ENCODE measurements at regions not wholly inside any gene's neighbourhood (a gene's known extent, or its start where the extent isn't known, plus 50 kb on each side); places are given as distances from the start of the nearest gene placed in this dataset.
"Not testable (repeated sequence)": the region's sequence is repeated elsewhere in the genome, so short reads cannot be mapped to it uniquely, and the experiment has no call there.

DNA sequence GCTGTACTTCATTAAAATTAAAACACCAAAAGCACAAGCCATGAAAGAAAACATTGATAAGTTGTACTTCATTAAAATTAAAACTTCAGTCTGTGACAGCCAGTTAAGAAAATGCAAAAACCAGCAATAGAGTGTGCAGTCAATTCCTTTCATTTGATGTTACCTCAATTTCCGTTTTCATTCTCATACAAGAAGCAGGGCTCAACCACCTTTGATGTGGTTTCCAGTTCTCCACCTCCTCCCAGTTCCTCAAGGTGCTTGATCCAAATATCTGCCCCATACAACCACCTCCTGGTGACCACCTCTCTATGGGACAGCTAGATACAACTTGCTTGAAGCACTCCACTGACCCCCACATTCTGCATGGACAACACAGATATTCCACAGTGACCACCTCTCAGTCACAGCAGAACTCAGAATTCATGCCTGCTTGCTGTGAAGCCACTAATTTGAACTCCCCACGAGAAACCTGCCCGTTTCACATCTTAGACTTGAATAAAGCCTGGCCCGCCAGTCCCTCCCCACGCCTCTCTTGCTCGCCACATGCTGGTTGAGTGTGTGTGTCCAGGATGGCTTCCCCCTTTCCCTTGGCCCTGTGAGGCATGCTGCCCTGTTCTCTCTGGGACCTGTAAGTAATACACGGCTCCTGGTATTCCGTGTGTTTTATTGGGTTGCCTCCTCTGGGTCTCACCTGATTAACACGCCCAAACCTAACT is 66.1 kb downstream of the FAM50B start:
- Mint-ChIP-seq H3K4me1 (peaks cover 0 to 10% (median 3%) of the 10 kb centered on the region in 3 donors), H3K27me3 (peaks cover 26% of the 10 kb centered on the region), H3K4me3 (peak overlapping the region in 2 of 4 donors; percentile 41 to 53), H3K27ac (peak overlapping the region in 1 of 3 donors; percentile 83), H3K36me3 (no peaks in the 10 kb centered on the region), H3K9me3 (no peaks in the 10 kb centered on the region)

- Mint-ChIP-seq H3K27ac (no peak overlapping the region), H3K4me3 (no peak overlapping the region), H3K9me3 (no peaks in the 10 kb centered on the region)
Measured at GRCh38 chr6:3916211-3916610, 67.0 kb downstream of the FAM50B start.

GRCh38 chr6:3916749-3917148 is 67.6 kb downstream of the FAM50B start:
- peaks cover 18% of the 10 kb centered on the region for H3K27me3 Mint-ChIP-seq
- H3K36me3 Mint-ChIP-seq, H3K4me3 Mint-ChIP-seq, H3K27ac Mint-ChIP-seq, H3K9me3 Mint-ChIP-seq: not testable (repeated sequence)
- peaks cover 0 to 10% (median 3%) of the 10 kb centered on the region in 3 donors for H3K4me1 Mint-ChIP-seq

More at GRCh38 chr6:3916211-3916610, 67.0 kb downstream of the FAM50B start:
- Mint-ChIP-seq H3K4me1 (peaks cover 0 to 10% (median 3%) of the 10 kb centered on the region in 3 donors), H3K27me3 (peaks cover 23% of the 10 kb centered on the region), H3K36me3 (no peaks in the 10 kb centered on the region)

- no peak overlapping the region for H3K27ac Mint-ChIP-seq
- H3K27me3 Mint-ChIP-seq: peaks cover 5% of the 10 kb centered on the region
Measured at GRCh38 chr6:3918469-3918868, 69.3 kb downstream of the FAM50B start.

GRCh38 chr6:3919130-3919628 is 70.0 kb downstream of the FAM50B start:
- no peak overlapping the region for H3K27ac Mint-ChIP-seq
- H3K27me3 Mint-ChIP-seq: peaks cover 5% of the 10 kb centered on the region
- peaks cover 0 to 9% (median 3%) of the 10 kb centered on the region in 3 donors for H3K4me1 Mint-ChIP-seq
- no peaks in the 10 kb centered on the region for H3K9me3 Mint-ChIP-seq
- H3K36me3 Mint-ChIP-seq: no peaks in the 10 kb centered on the region
- peak overlapping the region in 1 of 4 donors; percentile 63 for H3K4me3 Mint-ChIP-seq

More at GRCh38 chr6:3918469-3918868, 69.3 kb downstream of the FAM50B start:
- no peaks in the 10 kb centered on the region for H3K9me3 Mint-ChIP-seq
- H3K36me3 Mint-ChIP-seq: no peaks in the 10 kb centered on the region
- peaks cover 0 to 10% (median 3%) of the 10 kb centered on the region in 3 donors for H3K4me1 Mint-ChIP-seq
- no peak overlapping the region for H3K4me3 Mint-ChIP-seq

GRCh38 chr6:3919849-3920248 is 70.7 kb downstream of the FAM50B start:
- H3K27me3 Mint-ChIP-seq: peaks cover 5% of the 10 kb centered on the region
- no peak overlapping the region for H3K27ac Mint-ChIP-seq

GRCh38 chr6:3920321-3920720 is 71.1 kb downstream of the FAM50B start:
- no peaks in the 10 kb centered on the region for H3K36me3 Mint-ChIP-seq
- H3K4me3 Mint-ChIP-seq: no peak overlapping the region
- no peak overlapping the region for H3K27ac Mint-ChIP-seq
- peaks cover 0 to 3% (median 2%) of the 10 kb centered on the region in 3 donors for H3K4me1 Mint-ChIP-seq
- H3K9me3 Mint-ChIP-seq: no peaks in the 10 kb centered on the region
- peaks cover 3% of the 10 kb centered on the region for H3K27me3 Mint-ChIP-seq

More at GRCh38 chr6:3919849-3920248, 70.7 kb downstream of the FAM50B start:
- no peaks in the 10 kb centered on the region for H3K9me3 Mint-ChIP-seq
- no peaks in the 10 kb centered on the region for H3K36me3 Mint-ChIP-seq
- peaks cover 0 to 7% (median 3%) of the 10 kb centered on the region in 3 donors for H3K4me1 Mint-ChIP-seq
- no peak overlapping the region for H3K4me3 Mint-ChIP-seq

GRCh38 chr6:3921663-3922062 is 72.5 kb downstream of the FAM50B start:
- Mint-ChIP-seq H3K4me1 (no peaks in the 10 kb centered on the region), H3K36me3 (no peaks in the 10 kb centered on the region), H3K27ac (peak overlapping the region in 1 of 3 donors; percentile 19), H3K4me3 (no peak overlapping the region), H3K9me3 (no peaks in the 10 kb centered on the region), H3K27me3 (no peaks in the 10 kb centered on the region)

- not testable (repeated sequence) for H3K4me1 Mint-ChIP-seq, H3K36me3 Mint-ChIP-seq, H3K4me3 Mint-ChIP-seq, H3K27ac Mint-ChIP-seq, H3K27me3 Mint-ChIP-seq, H3K9me3 Mint-ChIP-seq
Measured at GRCh38 chr6:3922619-3923018, 73.4 kb downstream of the FAM50B start.

- H3K4me1 Mint-ChIP-seq, H3K36me3 Mint-ChIP-seq: not testable (repeated sequence)
Measured at GRCh38 chr6:3925223-3926149, 76.3 kb downstream of the FAM50B start.

GRCh38 chr6:3926150-3926482 is 76.9 kb downstream of the FAM50B start:
- H3K36me3 Mint-ChIP-seq: no peaks in the 10 kb centered on the region
- H3K27ac Mint-ChIP-seq: no peak overlapping the region
- no peaks in the 10 kb centered on the region for H3K4me1 Mint-ChIP-seq
- no peak overlapping the region for H3K4me3 Mint-ChIP-seq
- no peaks in the 10 kb centered on the region for H3K9me3 Mint-ChIP-seq
- no peaks in the 10 kb centered on the region for H3K27me3 Mint-ChIP-seq

More at GRCh38 chr6:3925223-3926149, 76.3 kb downstream of the FAM50B start:
- H3K9me3 Mint-ChIP-seq, H3K27me3 Mint-ChIP-seq: not testable (repeated sequence)
- Mint-ChIP-seq H3K4me3 (peak overlapping the region in 1 of 4 donors; percentile 8), H3K27ac (peak overlapping the region in 1 of 3 donors; percentile 87)

- no peaks in the 10 kb centered on the region for H3K9me3 Mint-ChIP-seq
- peaks cover 0 to 2% (median 0%) of the 10 kb centered on the region in 3 donors for H3K4me1 Mint-ChIP-seq
- no peaks in the 10 kb centered on the region for H3K27me3 Mint-ChIP-seq
- no peak overlapping the region for H3K4me3 Mint-ChIP-seq
- no peak overlapping the region for H3K27ac Mint-ChIP-seq
- H3K36me3 Mint-ChIP-seq: no peaks in the 10 kb centered on the region
Measured at GRCh38 chr6:3928111-3928510, 78.9 kb downstream of the FAM50B start.

DNA sequence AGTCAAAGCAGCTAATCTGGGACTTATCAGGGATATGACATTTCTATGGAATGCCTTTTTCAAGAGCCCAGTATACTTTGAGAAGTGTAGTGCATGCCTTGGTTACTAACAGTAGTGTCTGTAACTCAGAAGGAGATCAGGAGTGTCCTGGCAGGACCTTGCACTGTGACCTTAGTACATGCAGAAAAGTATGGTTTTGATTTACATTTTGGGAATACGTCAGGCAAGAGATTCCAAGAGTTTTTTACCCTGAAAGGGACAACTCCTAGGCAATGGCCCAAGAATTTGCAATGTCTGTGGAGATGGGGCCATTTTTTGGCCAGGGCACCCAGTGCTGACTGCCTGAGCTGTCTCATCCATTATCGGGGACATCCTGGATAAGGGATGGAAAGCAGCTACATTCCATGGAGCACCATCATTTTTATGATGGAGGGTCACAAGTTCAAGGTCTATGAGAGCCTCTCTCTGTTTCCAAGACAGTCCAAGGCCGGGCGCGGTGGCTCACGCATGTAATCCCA is 80.2 kb downstream of the FAM50B start:
- H3K4me3 Mint-ChIP-seq: no peak overlapping the region
- no peaks in the 10 kb centered on the region for H3K27me3 Mint-ChIP-seq
- H3K27ac Mint-ChIP-seq: no peak overlapping the region
- peaks cover 0 to 2% (median 0%) of the 10 kb centered on the region in 3 donors for H3K4me1 Mint-ChIP-seq
- H3K36me3 Mint-ChIP-seq: no peaks in the 10 kb centered on the region
- no peaks in the 10 kb centered on the region for H3K9me3 Mint-ChIP-seq

- Mint-ChIP-seq H3K9me3 (no peaks in the 10 kb centered on the region), H3K27me3 (peaks cover 7% of the 10 kb centered on the region), H3K4me3 (no peak overlapping the region), H3K27ac (no peak overlapping the region), H3K4me1 (peaks cover 0 to 2% (median 0%) of the 10 kb centered on the region in 3 donors), H3K36me3 (no peaks in the 10 kb centered on the region)
Measured at GRCh38 chr6:3937438-3937837, 88.3 kb downstream of the FAM50B start.
